ENCODE measurements at regions not wholly inside any gene's neighbourhood (a gene's known extent, or its start where the extent isn't known, plus 50 kb on each side); places are given as distances from the start of the nearest gene placed in this dataset.
A peak's percentile ranks its signal among the peaks of the same experiment; 100 is the strongest.
"Not testable (repeated sequence)": the region's sequence is repeated elsewhere in the genome, so short reads cannot be mapped to it uniquely, and the experiment has no call there.

GRCh38 chr1:217921126-217921904 lies 290.2 kb downstream of the SPATA17 start:
- no peak for DNase-seq

GRCh38 chr1:217924924-217925323 lies 293.8 kb downstream of the SPATA17 start:
- peak; percentile 65 for DNase-seq

- peak; percentile 68 for DNase-seq
Observed at GRCh38 chr1:217929213-217929885, 298.2 kb downstream of the SPATA17 start.

- DNase-seq, result no peak
Observed at GRCh38 chr1:217943361-217943760, 312.2 kb downstream of the SPATA17 start.

GRCh38 chr1:217944550-217944949 lies 313.4 kb downstream of the SPATA17 start:
- DNase-seq, result no peak

- DNase-seq, result no peak
Observed at GRCh38 chr1:217946511-217946910, 315.4 kb downstream of the SPATA17 start.

- no peak for DNase-seq
Observed at GRCh38 chr1:217948741-217949140, 317.6 kb downstream of the SPATA17 start.

- no peak for DNase-seq
Observed at GRCh38 chr1:217953330-217953729, 322.2 kb downstream of the SPATA17 start.

- no peak for DNase-seq
Observed at GRCh38 chr1:217953922-217954321, 322.8 kb downstream of the SPATA17 start.

- no peak for DNase-seq
Observed at GRCh38 chr1:217955723-217956122, 324.6 kb downstream of the SPATA17 start.

GRCh38 chr1:217965156-217965786 lies 319.8 kb upstream of the RRP15 start:
- DNase-seq, result no peak

- no peak for DNase-seq
Observed at GRCh38 chr1:217968085-217968484, 317.0 kb upstream of the RRP15 start.

- no peak for DNase-seq
Observed at GRCh38 chr1:217969428-217969827, 315.7 kb upstream of the RRP15 start.

- no peak for DNase-seq
Observed at GRCh38 chr1:217977943-217978342, 307.1 kb upstream of the RRP15 start.

GRCh38 chr1:217981430-217981829 lies 303.7 kb upstream of the RRP15 start:
- DNase-seq, result no peak

- DNase-seq, result no peak
Observed at GRCh38 chr1:217982331-217983050, 302.6 kb upstream of the RRP15 start.

GRCh38 chr1:217983051-217983375 lies 302.1 kb upstream of the RRP15 start:
- peak; percentile 67 for DNase-seq

- DNase-seq, result no peak
Observed at GRCh38 chr1:217985641-217986040, 299.5 kb upstream of the RRP15 start.

- DNase-seq, result no peak
Observed at GRCh38 chr1:217989510-217989909, 295.6 kb upstream of the RRP15 start.

- DNase-seq, result no peak
Observed at GRCh38 chr1:217993439-217993838, 291.7 kb upstream of the RRP15 start.

- DNase-seq, result not testable (repeated sequence)
Observed at GRCh38 chr1:218008296-218008695, 276.8 kb upstream of the RRP15 start.

GRCh38 chr1:218015106-218015505 lies 270.0 kb upstream of the RRP15 start:
- DNase-seq, result not testable (repeated sequence)

- no peak for DNase-seq
Observed at GRCh38 chr1:218024211-218024720, 260.8 kb upstream of the RRP15 start.

All from eye (tissue), 1 donor.